A549 (cell line): ENCODE measurements at regions not wholly inside any gene's neighbourhood (a gene's known extent, or its start where the extent isn't known, plus 50 kb on each side); places are given as distances from the start of the nearest gene placed in this dataset.
A peak's percentile ranks its signal among the peaks of the same experiment; 100 is the strongest.

Source experiments
- ATAC-seq, 2 experiments: fragments of 200-7000 bp in 1 of 2; fragments of >200 bp in 1 of 2; cut with Nextera tagmentation in 1 of 2; cut with Tn5 transposase in 1 of 2; 3 replicates each; pipeline versions ENCODE4 v1.8.0 to v1.9.1; 2018 to 2020; ENCODE audit warnings: mild to moderate bottlenecking in 1 of 2, moderate library complexity in 1 of 2
- CTCF ChIA-PET: fragments of 300-600 bp; sonication (Branson Sonifier 250); formaldehyde crosslinking; extraction: SDS; loops from one replicate; lab custom pipeline; 2021; ENCODE audit warnings: antibody characterized with exemption, inconsistent platforms; lab: Yijun Ruan, JAX
- POLR2A ChIA-PET: fragments of 350-600 bp; formaldehyde crosslinking; extraction: SDS; loops from one replicate; lab custom pipeline; 2021; ENCODE audit warnings: antibody characterized with exemption, inconsistent platforms; lab: Yijun Ruan, JAX
- DNase-seq, 2 experiments: peaks; one replicate each; pipeline versions ENCODE4 v3.0.0 to v3.0.0-alpha.2; 2011 to 2016; ENCODE audit warnings: low read depth in 1 of 2, low spot score in 1 of 2
- FAIRE-seq: peaks from 2 replicates; lab custom pipeline; 2011; peaks lifted over from hg19 to GRCh38; lab: Jason Lieb, UNC
- H3K27ac ChIP-seq, 2 experiments: fragments of >200 bp; sonication (Bioruptor Twin); formaldehyde crosslinking; 3 replicates each; pipeline ENCODE4 v1.5.1; 2016 to 2017
- H3K4me1 ChIP-seq: fragments of >200 bp; sonication (Bioruptor Twin); formaldehyde crosslinking; 3 replicates; pipeline ENCODE4 v1.6.1; 2016
- H3K4me2 ChIP-seq: fragments of >200 bp; sonication (Bioruptor Twin); formaldehyde crosslinking; 3 replicates; pipeline ENCODE4 v1.6.1; 2016
- H3K4me3 ChIP-seq: fragments of >200 bp; sonication (Bioruptor Twin); formaldehyde crosslinking; 3 replicates; pipeline ENCODE4 v1.5.1; 2016
- H3K9me3 ChIP-seq: fragments of >200 bp; sonication (Bioruptor Twin); formaldehyde crosslinking; 3 replicates; pipeline ENCODE4 v1.6.1; 2016
- ATOH8 ChIP-seq: fragments of 250-450 bp; sonication (Bioruptor Pico); IDR thresholded peaks from 2 replicates; pipeline ENCODE4 v1.5.0; 2020; ENCODE audit warnings: low read depth, mild to moderate bottlenecking, moderate library complexity
- BCL3 ChIP-seq: fragments of >200 bp; sonication (Bioruptor Twin); formaldehyde crosslinking; IDR thresholded peaks from 3 replicates; pipeline ENCODE4 v1.6.1; 2016
- CBX8 ChIP-seq: fragments of 200-600 bp; sonication (generic); IDR thresholded peaks from 2 replicates; pipeline ENCODE4 v1.6.1; 2016
- CHD2 ChIP-seq: fragments of 150-350 bp; IDR thresholded peaks from 2 replicates; pipeline ENCODE4 v1.6.1; 2014; ENCODE audit warnings: low read length; ENCODE audit not compliant: partially characterized antibody
- CTCF ChIP-seq: fragments of >200 bp; sonication (Bioruptor Twin); formaldehyde crosslinking; IDR thresholded peaks from 3 replicates; pipeline ENCODE4 v1.5.1; 2016
- ELK1 ChIP-seq: fragments of 150-350 bp; IDR thresholded peaks from 2 replicates; pipeline ENCODE4 v1.6.1; 2014; ENCODE audit warnings: low read depth, mild to moderate bottlenecking, low read length
- EP300 ChIP-seq, 2 experiments: fragments of >200 bp; sonication (Bioruptor Twin); formaldehyde crosslinking; IDR thresholded peaks; 2 replicates in 1 of 2; 3 replicates in 1 of 2; pipeline ENCODE4 v1.6.1; 2016 to 2017
- ESRRA ChIP-seq: fragments of 150-350 bp; IDR thresholded peaks from 2 replicates; pipeline ENCODE4 v1.6.1; 2014; ENCODE audit warnings: mild to moderate bottlenecking, low read length, borderline replicate concordance
- FOSL2 ChIP-seq, 2 experiments: fragments of 450-650 bp in 1 of 2; fragments of >200 bp in 1 of 2; sonication (Bioruptor Twin) in 1 of 2; formaldehyde crosslinking; IDR thresholded peaks; 2 replicates each; pipeline versions ENCODE4 v1.5.0 to v1.6.1; 2016 to 2020; ENCODE audit warnings: mild to moderate bottlenecking in 1 of 2, moderate library complexity in 1 of 2
- FOXS1 ChIP-seq: fragments of 250-450 bp; sonication (Bioruptor Pico); IDR thresholded peaks from 2 replicates; pipeline ENCODE4 v1.5.0; 2020; ENCODE audit warnings: mild to moderate bottlenecking, moderate library complexity
- HOXA7 ChIP-seq: fragments of 250-450 bp; sonication (Bioruptor Pico); IDR thresholded peaks from 2 replicates; pipeline ENCODE4 v1.5.0; 2020; ENCODE audit warnings: mild to moderate bottlenecking, moderate library complexity
- HOXB13 ChIP-seq: fragments of 250-450 bp; sonication (Bioruptor Pico); IDR thresholded peaks from 2 replicates; pipeline ENCODE4 v1.5.0; 2020; ENCODE audit warnings: low read depth, mild to moderate bottlenecking, moderate library complexity
- MAFK ChIP-seq: fragments of 450-650 bp; IDR thresholded peaks from 2 replicates; pipeline ENCODE4 v1.6.1; 2014; ENCODE audit not compliant: partially characterized antibody
- MAX ChIP-seq: IDR thresholded peaks from 2 replicates; pipeline ENCODE4 v1.6.1; 2012
- MYC ChIP-seq: IDR thresholded peaks from 2 replicates; pipeline ENCODE4 v1.6.1; 2012; ENCODE audit warnings: mild to moderate bottlenecking, inconsistent platforms, low read length, improper control_type of control experiment, borderline replicate concordance
- NPAS2 ChIP-seq: fragments of 250-450 bp; sonication (Bioruptor Pico); IDR thresholded peaks from 2 replicates; pipeline ENCODE4 v1.8.0; 2022; ENCODE audit warnings: mild to moderate bottlenecking, moderate library complexity, borderline replicate concordance
- POLR2AphosphoS2 ChIP-seq: conservative IDR thresholded peaks from 2 replicates; pipeline ENCODE4 v1.6.1; 2012; ENCODE audit warnings: low read length, improper control_type of control experiment, inconsistent platforms
- RAD21 ChIP-seq, 2 experiments: fragments of >200 bp in 1 of 2; sonication (Bioruptor Twin) in 1 of 2; formaldehyde crosslinking in 1 of 2; IDR thresholded peaks in 1 of 2; conservative IDR thresholded peaks in 1 of 2; 2 replicates in 1 of 2; 3 replicates in 1 of 2; pipeline ENCODE4 v1.6.1; 2012 to 2018; ENCODE audit warnings: inconsistent platforms in 1 of 2
- RARB ChIP-seq: fragments of 250-450 bp; sonication (Bioruptor Pico); IDR thresholded peaks from 2 replicates; pipeline ENCODE4 v1.8.0; 2021; ENCODE audit warnings: mild to moderate bottlenecking, moderate library complexity
- RCOR1 ChIP-seq: fragments of 150-350 bp; IDR thresholded peaks from 2 replicates; pipeline ENCODE4 v1.6.1; 2014; ENCODE audit warnings: antibody characterized with exemption, low read length, low read depth
- SMC3 ChIP-seq: fragments of >200 bp; sonication (Bioruptor Twin); formaldehyde crosslinking; IDR thresholded peaks from 3 replicates; pipeline ENCODE4 v1.6.1; 2018; ENCODE audit warnings: inconsistent platforms
- TFCP2L1 ChIP-seq: fragments of 250-450 bp; sonication (Bioruptor Pico); IDR thresholded peaks from 2 replicates; pipeline ENCODE4 v1.5.0; 2021; ENCODE audit warnings: mild to moderate bottlenecking
- USF2 ChIP-seq: fragments of 450-650 bp; IDR thresholded peaks from 2 replicates; pipeline ENCODE4 v1.6.1; 2014; ENCODE audit warnings: antibody characterized with exemption
- WGBS: methylation state at CpG from one replicate; pipeline ENCODE4 v1.1.6; 2017; ENCODE audit errors: missing lambda C conversion rate; 5-methylcytosine and 5-hydroxymethylcytosine counted together

- no peak overlapping the region for H3K4me2 ChIP-seq
- POLR2A ChIA-PET = no interaction called here
- no peak for TF ChIP-seq HOXA7 (CRISPR knock-in tag)
- TF ChIP-seq TFCP2L1 = no peak
- TF ChIP-seq ELK1 = no peak
- TF ChIP-seq USF2 = no peak
- no peak for TF ChIP-seq BCL3
- no peak for TF ChIP-seq CBX8
- no peak for TF ChIP-seq RCOR1
- TF ChIP-seq EP300 (IDR thresholded peaks at IDR 0.05) = no peak
- TF ChIP-seq RARB (CRISPR knock-in tag) = no peak
- no peak for TF ChIP-seq MAX
- no peak for TF ChIP-seq ESRRA
- no peak for TF ChIP-seq FOXS1
- TF ChIP-seq ATOH8 (CRISPR knock-in tag) = no peak
- no peak for TF ChIP-seq CHD2
- TF ChIP-seq POLR2AphosphoS2 = no peak
- TF ChIP-seq MYC = no peak
- TF ChIP-seq HOXB13 (CRISPR knock-in tag) = no peak
- no peak for TF ChIP-seq FOSL2 (IDR thresholded peaks at IDR 0.05)
- no peak for TF ChIP-seq FOSL2 (CRISPR knock-in tag; IDR thresholded peaks at IDR 0.05)
- TF ChIP-seq, all 56 proteins: peak for 0
- no peak for FAIRE-seq
- Histone ChIP-seq H3K9me3 (no peaks in the 10 kb centered on the region), H3K4me1 (peaks cover 16% of the 10 kb centered on the region), H3K4me3 (no peak overlapping the region), H3K27ac (no peak overlapping the region)
- CTCF ChIA-PET = interaction anchor here (1.0 to 5.1 kb wide), 4 partner anchors 13 to 339 kb away, joined by 3 to 21 read pairs (median 4); no protein-coding TSS in a partner anchor
- DNase-seq = no peak
- ATAC-seq = no peak
Measured at GRCh38 chr5:38780316-38780715, 65.5 kb upstream of the OSMR start.

GRCh38 chr5:38780945-38781344, 64.9 kb upstream of the OSMR start:
- no peak overlapping the region for H3K4me3 ChIP-seq
- FAIRE-seq = no peak
- 61% methylated on average over 2 of the region's 2 CpGs for WGBS
- CTCF ChIA-PET = interaction anchor here (1.0 to 5.1 kb wide), 4 partner anchors 12 to 339 kb away, joined by 3 to 21 read pairs (median 4); no protein-coding TSS in a partner anchor
- TF ChIP-seq CTCF (peak; percentile 16; the same call in 1 of the 3 replicates), RAD21 (conservative IDR thresholded peaks at IDR 0.05 in 1 of 2, IDR thresholded peaks at IDR 0.05 in 1 of 2) (peak; percentile 18 to 21; a peak in 1 of 5 replicates), MAFK (peak; percentile 5), NPAS2 (CRISPR knock-in tag) (no peak), SMC3 (0 out of 3 replicates have a peak, but pooled peaks have one; percentile 22)
- TF ChIP-seq, all 56 proteins: peak for 4
- Histone ChIP-seq H3K9me3 (no peaks in the 10 kb centered on the region), H3K4me2 (no peak overlapping the region), H3K4me1 (peaks cover 16% of the 10 kb centered on the region), H3K27ac (no peak overlapping the region)
- POLR2A ChIA-PET = no interaction called here
- peak in 1 of 2 experiments; percentile 76; a peak in 3 of 6 replicates for ATAC-seq
- peak in 1 of 2 experiments; percentile 39 for DNase-seq
